H1 (cell line): ENCODE measurements at regions not wholly inside any gene's neighbourhood (a gene's known extent, or its start where the extent isn't known, plus 50 kb on each side); places are given as distances from the start of the nearest gene placed in this dataset.

ENCODE experiments used
- CBX5 ChIP-seq: fragments of 300-800, 300-1000 bp; sonication (generic); IDR thresholded peaks from 2 replicates; pipeline ENCODE4 v1.7.1; 2016; ENCODE audit warnings: antibody characterized with exemption, low read length, low read depth
- CREB1 ChIP-seq: IDR thresholded peaks from 2 replicates; pipeline ENCODE4 v1.6.1; 2012; ENCODE audit warnings: inconsistent platforms
- EP300 ChIP-seq, 2 experiments: IDR thresholded peaks; 1 replicate in 1 of 2; 2 replicates in 1 of 2; pipeline ENCODE4 v1.6.1; 2011 to 2012; ENCODE audit warnings: low read depth in 2 of 2, low read length in 2 of 2, mild to moderate bottlenecking in 2 of 2, borderline replicate concordance in 1 of 2, inconsistent platforms in 1 of 2, moderate library complexity in 1 of 2
- JUN ChIP-seq: IDR thresholded peaks from 2 replicates; pipeline ENCODE4 v1.6.1; 2011; ENCODE audit warnings: low read depth, mild to moderate bottlenecking, improper control_type of control experiment, low read length
- KDM5A ChIP-seq: fragments of 200-600 bp; IDR thresholded peaks from 2 replicates; pipeline ENCODE4 v1.7.1; 2012; ENCODE audit warnings: mild to moderate bottlenecking, low read length, inconsistent platforms, mixed read lengths
- SUZ12 ChIP-seq: fragments of 200-600 bp; sonication (generic); IDR thresholded peaks from 2 replicates; pipeline ENCODE4 v1.6.1; 2012; ENCODE audit warnings: mild to moderate bottlenecking, inconsistent platforms, low read length, moderate library complexity, mixed read lengths
- TAF1 ChIP-seq: IDR thresholded peaks from 2 replicates; pipeline ENCODE4 v1.6.1; 2011; ENCODE audit warnings: mild to moderate bottlenecking, low read depth, low read length
- TF ChIP-seq, protein P1 (sequence below): fragments of 300-600 bp; sonication (generic); IDR thresholded peaks from 2 replicates; pipeline ENCODE4 v1.7.1; 2012; ENCODE audit warnings: low read length, moderate library complexity, mild to moderate bottlenecking, inconsistent platforms; ENCODE audit not compliant: insufficient replicate concordance

- TF ChIP-seq, protein P1, sequence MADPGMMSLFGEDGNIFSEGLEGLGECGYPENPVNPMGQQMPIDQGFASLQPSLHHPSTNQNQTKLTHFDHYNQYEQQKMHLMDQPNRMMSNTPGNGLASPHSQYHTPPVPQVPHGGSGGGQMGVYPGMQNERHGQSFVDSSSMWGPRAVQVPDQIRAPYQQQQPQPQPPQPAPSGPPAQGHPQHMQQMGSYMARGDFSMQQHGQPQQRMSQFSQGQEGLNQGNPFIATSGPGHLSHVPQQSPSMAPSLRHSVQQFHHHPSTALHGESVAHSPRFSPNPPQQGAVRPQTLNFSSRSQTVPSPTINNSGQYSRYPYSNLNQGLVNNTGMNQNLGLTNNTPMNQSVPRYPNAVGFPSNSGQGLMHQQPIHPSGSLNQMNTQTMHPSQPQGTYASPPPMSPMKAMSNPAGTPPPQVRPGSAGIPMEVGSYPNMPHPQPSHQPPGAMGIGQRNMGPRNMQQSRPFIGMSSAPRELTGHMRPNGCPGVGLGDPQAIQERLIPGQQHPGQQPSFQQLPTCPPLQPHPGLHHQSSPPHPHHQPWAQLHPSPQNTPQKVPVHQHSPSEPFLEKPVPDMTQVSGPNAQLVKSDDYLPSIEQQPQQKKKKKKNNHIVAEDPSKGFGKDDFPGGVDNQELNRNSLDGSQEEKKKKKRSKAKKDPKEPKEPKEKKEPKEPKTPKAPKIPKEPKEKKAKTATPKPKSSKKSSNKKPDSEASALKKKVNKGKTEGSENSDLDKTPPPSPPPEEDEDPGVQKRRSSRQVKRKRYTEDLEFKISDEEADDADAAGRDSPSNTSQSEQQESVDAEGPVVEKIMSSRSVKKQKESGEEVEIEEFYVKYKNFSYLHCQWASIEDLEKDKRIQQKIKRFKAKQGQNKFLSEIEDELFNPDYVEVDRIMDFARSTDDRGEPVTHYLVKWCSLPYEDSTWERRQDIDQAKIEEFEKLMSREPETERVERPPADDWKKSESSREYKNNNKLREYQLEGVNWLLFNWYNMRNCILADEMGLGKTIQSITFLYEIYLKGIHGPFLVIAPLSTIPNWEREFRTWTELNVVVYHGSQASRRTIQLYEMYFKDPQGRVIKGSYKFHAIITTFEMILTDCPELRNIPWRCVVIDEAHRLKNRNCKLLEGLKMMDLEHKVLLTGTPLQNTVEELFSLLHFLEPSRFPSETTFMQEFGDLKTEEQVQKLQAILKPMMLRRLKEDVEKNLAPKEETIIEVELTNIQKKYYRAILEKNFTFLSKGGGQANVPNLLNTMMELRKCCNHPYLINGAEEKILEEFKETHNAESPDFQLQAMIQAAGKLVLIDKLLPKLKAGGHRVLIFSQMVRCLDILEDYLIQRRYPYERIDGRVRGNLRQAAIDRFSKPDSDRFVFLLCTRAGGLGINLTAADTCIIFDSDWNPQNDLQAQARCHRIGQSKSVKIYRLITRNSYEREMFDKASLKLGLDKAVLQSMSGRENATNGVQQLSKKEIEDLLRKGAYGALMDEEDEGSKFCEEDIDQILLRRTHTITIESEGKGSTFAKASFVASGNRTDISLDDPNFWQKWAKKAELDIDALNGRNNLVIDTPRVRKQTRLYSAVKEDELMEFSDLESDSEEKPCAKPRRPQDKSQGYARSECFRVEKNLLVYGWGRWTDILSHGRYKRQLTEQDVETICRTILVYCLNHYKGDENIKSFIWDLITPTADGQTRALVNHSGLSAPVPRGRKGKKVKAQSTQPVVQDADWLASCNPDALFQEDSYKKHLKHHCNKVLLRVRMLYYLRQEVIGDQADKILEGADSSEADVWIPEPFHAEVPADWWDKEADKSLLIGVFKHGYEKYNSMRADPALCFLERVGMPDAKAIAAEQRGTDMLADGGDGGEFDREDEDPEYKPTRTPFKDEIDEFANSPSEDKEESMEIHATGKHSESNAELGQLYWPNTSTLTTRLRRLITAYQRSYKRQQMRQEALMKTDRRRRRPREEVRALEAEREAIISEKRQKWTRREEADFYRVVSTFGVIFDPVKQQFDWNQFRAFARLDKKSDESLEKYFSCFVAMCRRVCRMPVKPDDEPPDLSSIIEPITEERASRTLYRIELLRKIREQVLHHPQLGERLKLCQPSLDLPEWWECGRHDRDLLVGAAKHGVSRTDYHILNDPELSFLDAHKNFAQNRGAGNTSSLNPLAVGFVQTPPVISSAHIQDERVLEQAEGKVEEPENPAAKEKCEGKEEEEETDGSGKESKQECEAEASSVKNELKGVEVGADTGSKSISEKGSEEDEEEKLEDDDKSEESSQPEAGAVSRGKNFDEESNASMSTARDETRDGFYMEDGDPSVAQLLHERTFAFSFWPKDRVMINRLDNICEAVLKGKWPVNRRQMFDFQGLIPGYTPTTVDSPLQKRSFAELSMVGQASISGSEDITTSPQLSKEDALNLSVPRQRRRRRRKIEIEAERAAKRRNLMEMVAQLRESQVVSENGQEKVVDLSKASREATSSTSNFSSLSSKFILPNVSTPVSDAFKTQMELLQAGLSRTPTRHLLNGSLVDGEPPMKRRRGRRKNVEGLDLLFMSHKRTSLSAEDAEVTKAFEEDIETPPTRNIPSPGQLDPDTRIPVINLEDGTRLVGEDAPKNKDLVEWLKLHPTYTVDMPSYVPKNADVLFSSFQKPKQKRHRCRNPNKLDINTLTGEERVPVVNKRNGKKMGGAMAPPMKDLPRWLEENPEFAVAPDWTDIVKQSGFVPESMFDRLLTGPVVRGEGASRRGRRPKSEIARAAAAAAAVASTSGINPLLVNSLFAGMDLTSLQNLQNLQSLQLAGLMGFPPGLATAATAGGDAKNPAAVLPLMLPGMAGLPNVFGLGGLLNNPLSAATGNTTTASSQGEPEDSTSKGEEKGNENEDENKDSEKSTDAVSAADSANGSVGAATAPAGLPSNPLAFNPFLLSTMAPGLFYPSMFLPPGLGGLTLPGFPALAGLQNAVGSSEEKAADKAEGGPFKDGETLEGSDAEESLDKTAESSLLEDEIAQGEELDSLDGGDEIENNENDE = no peak
- TF ChIP-seq JUN = no peak
- no peak for TF ChIP-seq KDM5A
- TF ChIP-seq EP300 (IDR thresholded peaks at IDR 0.05; ENCODE audit: borderline replicate concordance in 1 of 2, low read depth in 2 of 2, low read length in 2 of 2) = no peak
- no peak for TF ChIP-seq CBX5
- TF ChIP-seq TAF1 = no peak
- no peak for TF ChIP-seq SUZ12
- TF ChIP-seq CREB1 = no peak
Observed at GRCh38 chr3:65268426-65268825, 580.6 kb upstream of the ADAMTS9 start (continued).
